HG03108 (cell line): ENCODE measurements at regions not wholly inside any gene's neighbourhood (a gene's known extent, or its start where the extent isn't known, plus 50 kb on each side); places are given as distances from the start of the nearest gene placed in this dataset.
"Not testable (repeated sequence)": the region's sequence is repeated elsewhere in the genome, so short reads cannot be mapped to it uniquely, and the experiment has no call there.

Experiments used
- ATAC-seq: cut with Tn5 transposase; IDR thresholded peaks from one replicate; pipeline ENCODE4 v1.9.1; 2021; ENCODE audit warnings: moderate library complexity; ENCODE audit not compliant: unreplicated experiment

DNA sequence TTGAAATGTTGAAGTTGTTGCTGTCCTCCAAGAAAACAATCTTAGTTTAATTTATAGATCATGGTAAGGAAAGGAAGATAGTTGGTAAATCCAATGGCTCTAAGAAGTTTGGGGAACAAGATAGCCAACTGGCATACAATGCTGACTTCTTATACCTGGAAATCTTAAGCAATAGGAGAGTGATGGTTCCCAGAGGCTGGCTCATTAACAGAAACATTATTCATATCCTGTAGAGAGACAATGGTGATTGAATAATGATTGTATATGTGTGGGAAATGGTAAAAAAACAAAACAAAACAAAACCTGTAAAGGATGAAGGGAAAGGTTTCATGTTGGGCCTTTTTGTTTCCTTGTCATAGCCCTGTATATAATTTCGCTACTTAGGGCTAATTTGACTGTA lies 174.9 kb upstream of the CTSO start:
- ATAC-seq: no peak

GRCh38 chr4:156118507-156119220 lies 165.0 kb upstream of the CTSO start:
- no peak for ATAC-seq

DNA sequence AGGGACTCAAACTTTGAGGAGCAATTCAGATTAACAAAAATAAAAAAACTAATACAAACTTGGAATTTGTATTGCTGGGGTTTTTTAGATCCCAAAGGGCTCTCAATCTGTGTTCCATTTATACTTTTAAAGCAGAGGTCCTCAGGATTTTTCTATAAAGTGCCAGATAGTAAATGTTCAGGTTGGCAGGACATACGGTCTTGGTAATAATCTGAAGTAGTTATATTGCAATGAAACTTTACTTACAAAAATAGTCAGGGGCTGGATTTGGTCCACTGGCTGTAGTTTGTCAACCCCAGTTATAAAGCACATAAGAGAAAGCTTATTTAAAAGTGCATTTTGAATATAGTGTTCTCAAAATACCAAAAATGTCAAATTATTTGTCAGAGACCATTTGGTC lies 164.1 kb upstream of the CTSO start:
- ATAC-seq: no peak

- ATAC-seq: no peak
Observed at GRCh38 chr4:156116991-156117390, 163.3 kb upstream of the CTSO start.

DNA sequence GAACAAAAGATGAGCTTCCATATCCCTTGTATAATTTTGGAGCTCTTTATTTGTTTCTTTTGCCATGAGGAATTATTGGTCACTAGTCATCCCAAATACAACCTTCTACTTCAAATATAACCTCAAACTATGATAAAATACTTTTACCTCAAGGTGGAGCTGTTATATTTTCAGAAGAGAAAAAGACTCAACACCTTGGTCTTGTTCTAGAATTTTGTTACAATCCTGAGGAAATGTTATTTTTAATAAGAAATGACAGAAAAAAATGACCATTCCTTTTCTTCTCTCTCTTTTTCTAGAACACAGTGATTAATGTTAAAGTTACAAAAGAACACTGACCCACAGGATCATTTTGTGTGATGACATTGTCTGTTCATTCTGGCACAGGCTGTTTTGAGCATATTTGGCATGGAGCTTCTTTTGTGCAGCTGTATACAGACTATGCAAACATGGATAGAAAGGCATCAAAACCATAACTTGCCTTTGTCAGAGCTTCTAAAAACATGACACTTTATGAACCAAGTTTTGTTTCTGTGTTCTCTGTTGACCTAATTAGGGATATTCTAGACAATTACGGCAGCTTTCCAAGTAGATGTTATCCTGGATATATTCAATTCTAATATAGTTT lies 159.6 kb upstream of the CTSO start:
- ATAC-seq: no peak

DNA sequence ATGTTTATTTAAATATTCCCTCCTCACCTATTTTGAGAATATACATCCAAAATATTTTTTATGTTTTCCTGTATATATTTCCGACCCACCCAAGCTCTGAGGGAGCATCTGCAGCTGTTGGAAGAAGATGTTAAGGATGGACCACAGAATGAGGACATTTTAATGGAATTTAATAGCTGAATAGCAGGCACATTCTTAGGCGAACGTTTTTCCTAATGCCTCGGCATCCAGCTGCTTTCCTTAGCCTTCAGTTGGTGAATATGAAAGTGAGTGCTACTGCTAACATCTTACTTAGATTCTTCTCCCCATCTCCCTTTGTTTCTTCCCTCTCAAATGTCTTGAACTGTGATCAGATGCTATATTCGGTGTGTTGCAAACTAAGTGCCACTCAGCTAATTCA lies 158.0 kb upstream of the CTSO start:
- no peak for ATAC-seq

- no peak for ATAC-seq
Observed at GRCh38 chr4:156109943-156110900, 156.6 kb upstream of the CTSO start.

- ATAC-seq: not testable (repeated sequence)
Observed at GRCh38 chr4:156109087-156109486, 155.4 kb upstream of the CTSO start.

GRCh38 chr4:156103311-156103710 lies 149.6 kb upstream of the CTSO start:
- ATAC-seq: no peak

DNA sequence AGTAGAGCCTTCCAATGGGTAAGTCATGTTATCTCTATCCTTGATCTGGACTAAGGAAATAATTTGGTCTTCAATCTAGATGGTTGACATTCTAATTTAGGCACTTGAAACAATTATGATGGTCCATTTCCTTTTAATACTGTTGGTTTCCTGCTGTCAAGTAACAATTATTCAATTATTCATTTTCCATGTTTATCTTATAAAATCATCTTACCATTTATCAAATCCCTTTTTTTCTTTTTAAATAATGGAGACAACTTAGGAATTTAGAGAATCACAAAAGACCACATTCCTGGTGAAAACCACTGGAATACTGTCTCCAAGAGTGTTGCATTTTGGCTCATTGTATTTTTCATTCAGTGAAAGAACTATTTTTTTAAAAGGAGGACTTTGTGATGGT lies 148.7 kb upstream of the CTSO start:
- ATAC-seq: no peak

DNA sequence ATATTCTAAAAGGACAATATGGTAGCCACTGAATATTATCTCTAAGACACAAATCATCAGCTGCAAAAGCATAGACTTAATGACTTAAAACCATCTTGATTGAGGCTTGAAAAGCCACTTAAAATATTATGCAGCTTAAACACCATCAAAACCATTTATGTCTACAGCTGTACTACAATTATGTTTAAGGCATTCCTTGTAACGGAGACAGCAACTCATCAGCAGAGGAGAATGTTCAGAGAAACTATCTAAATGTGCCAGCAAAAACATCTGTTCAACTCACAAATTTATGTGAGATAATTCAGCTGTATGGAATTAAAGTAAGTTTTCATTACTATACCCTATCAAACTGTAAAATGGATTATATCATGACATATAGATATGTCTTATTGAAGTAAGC lies 147.9 kb upstream of the CTSO start:
- ATAC-seq: no peak

DNA sequence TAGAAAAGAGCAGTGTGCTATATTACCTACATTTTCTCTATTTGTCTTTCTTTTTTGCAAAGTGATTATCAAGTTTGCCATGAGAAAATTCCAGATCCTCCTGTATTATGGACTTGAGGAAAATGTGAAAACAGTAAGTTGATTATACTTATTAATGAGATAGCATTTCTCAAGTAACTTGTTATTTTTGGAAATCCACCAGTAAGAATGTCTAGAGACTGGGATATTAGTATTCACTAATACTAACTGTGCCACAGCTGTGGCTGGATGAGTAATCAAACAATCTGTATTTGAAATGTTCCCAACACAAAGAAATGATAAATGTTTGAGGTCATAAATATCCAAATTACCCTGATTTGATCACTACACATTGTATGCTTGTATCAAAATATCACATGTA lies 147.0 kb upstream of the CTSO start:
- ATAC-seq: no peak

GRCh38 chr4:156098805-156099204 lies 145.1 kb upstream of the CTSO start:
- no peak for ATAC-seq

DNA sequence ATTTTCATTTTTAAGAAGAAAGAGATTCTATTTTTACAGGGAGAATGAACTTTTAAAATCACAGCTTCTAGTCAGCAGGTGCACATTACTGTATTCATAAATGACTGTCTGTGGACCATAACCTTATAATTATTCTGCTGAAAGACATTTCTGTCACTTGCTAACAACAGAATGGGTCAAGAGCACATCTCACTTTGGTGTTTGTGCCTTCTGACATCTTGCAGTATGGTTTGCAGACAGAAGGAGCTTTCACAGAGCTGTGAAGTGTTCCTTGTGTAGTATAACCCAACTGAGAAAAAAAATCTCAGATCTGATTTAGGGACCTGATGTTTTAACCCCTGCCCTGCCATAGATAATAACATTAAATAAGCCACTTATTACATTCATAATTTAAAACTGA lies 131.4 kb upstream of the CTSO start:
- no peak for ATAC-seq

GRCh38 chr4:156084373-156084772 lies 130.7 kb upstream of the CTSO start:
- no peak for ATAC-seq

GRCh38 chr4:156073976-156074375 lies 120.3 kb upstream of the CTSO start:
- ATAC-seq: no peak

DNA sequence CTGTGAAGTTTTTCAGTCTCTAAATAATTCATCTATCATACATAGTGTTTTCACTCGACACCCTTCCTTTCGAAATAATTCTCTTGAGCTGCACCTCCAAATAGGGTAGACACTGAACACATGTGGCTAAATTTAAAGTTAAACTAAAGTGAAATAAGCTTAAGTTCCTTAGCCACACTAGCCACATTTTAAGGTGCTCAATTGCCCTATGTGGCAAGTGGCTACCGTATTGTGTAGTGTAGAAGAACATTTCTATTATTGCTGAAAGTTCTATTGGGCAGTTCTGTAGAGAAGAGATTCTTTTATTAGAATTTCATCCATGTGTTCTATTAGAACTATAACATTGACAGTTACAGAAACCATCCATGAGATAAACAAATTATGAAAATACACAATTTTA lies 107.0 kb upstream of the CTSO start:
- ATAC-seq: no peak

DNA sequence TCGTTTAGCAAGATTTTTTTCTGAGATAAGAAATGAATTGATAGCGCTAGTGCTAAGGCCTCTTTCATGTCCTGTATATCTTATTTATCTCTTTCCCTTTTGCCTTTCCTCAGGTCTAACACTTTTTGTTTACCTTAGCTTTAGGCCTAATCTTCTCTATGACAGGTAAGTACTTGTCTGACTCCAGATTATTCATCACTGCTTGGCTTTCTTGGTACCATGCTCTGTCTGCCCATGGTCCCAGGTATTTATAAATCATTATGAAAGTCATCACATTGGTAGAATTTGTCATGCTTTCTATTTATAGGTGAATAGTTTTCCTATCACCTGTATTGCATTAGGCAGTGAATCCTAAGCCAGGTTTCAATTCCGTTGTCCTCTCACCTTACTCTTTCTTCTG lies 99.5 kb upstream of the CTSO start:
- ATAC-seq: no peak

- ATAC-seq: no peak
Observed at GRCh38 chr4:156052116-156052515, 98.5 kb upstream of the CTSO start.

DNA sequence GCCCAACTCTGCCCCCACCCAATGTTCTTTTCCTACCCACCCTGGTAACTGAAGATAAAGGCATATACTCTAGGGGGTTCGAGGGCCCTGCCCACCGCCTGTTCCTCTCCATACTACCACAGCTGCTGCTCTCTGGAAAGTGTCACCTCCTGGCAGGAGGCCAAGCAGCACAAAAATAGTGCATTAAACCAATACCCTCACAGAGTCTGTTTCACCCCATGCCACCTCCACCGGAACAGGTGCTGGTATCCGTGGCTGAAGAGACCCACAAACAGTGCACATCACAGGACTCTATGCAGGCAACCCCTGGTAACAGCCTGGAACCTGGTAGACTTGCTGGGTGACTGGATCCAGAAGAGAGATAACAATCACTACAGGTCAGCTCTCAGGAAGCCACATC lies 85.1 kb upstream of the CTSO start:
- no peak for ATAC-seq

- ATAC-seq: no peak
Observed at GRCh38 chr4:156036496-156036895, 82.8 kb upstream of the CTSO start.

- no peak for ATAC-seq
Observed at GRCh38 chr4:156029691-156030090, 76.0 kb upstream of the CTSO start.
